ENCODE measurements at regions not wholly inside any gene's neighbourhood (a gene's known extent, or its start where the extent isn't known, plus 50 kb on each side); places are given as distances from the start of the nearest gene placed in this dataset.

GRCh38 chr3:193947596-193947995 lies 188.4 kb upstream of the HES1 start:
- no peaks in the 10 kb centered on the region for H3K36me3 ChIP-seq (ENCODE audit: insufficient read depth, low read length)
- H3K9ac ChIP-seq (ENCODE audit: low read length): no peak overlapping the region
- no peaks in the 10 kb centered on the region for H3K27me3 ChIP-seq (ENCODE audit: control insufficient read depth in 1 of 2, insufficient read depth in 2 of 2, low read length in 2 of 2)
- H3K9me3 ChIP-seq (ENCODE audit: low read length): no peaks in the 10 kb centered on the region
- H3K4me3 ChIP-seq (ENCODE audit: low read depth in 1 of 2, low read length in 2 of 2): no peak overlapping the region
- no peaks in the 10 kb centered on the region for H3K4me1 ChIP-seq (ENCODE audit: insufficient read depth, low read length)
- H3K27ac ChIP-seq (ENCODE audit: low read depth, low read length): no peak overlapping the region

GRCh38 chr3:193948459-193948858 lies 187.5 kb upstream of the HES1 start:
- no peaks in the 10 kb centered on the region for H3K36me3 ChIP-seq (ENCODE audit: insufficient read depth, low read length)
- no peak overlapping the region for H3K4me3 ChIP-seq (ENCODE audit: low read depth in 1 of 2, low read length in 2 of 2)
- H3K9ac ChIP-seq (ENCODE audit: low read length): no peak overlapping the region
- H3K27ac ChIP-seq (ENCODE audit: low read depth, low read length): no peak overlapping the region
- H3K27me3 ChIP-seq (ENCODE audit: control insufficient read depth in 1 of 2, insufficient read depth in 2 of 2, low read length in 2 of 2): no peaks in the 10 kb centered on the region
- no peaks in the 10 kb centered on the region for H3K9me3 ChIP-seq (ENCODE audit: low read length)
- no peaks in the 10 kb centered on the region for H3K4me1 ChIP-seq (ENCODE audit: insufficient read depth, low read length)

- Histone ChIP-seq H3K36me3 (ENCODE audit: insufficient read depth, low read length) (no peaks in the 10 kb centered on the region), H3K9ac (ENCODE audit: low read length) (no peak overlapping the region), H3K27me3 (ENCODE audit: control insufficient read depth in 1 of 2, insufficient read depth in 2 of 2, low read length in 2 of 2) (no peaks in the 10 kb centered on the region), H3K4me1 (ENCODE audit: insufficient read depth, low read length) (no peaks in the 10 kb centered on the region), H3K9me3 (ENCODE audit: low read length) (no peaks in the 10 kb centered on the region), H3K27ac (ENCODE audit: low read depth, low read length) (no peak overlapping the region), H3K4me3 (ENCODE audit: low read depth in 1 of 2, low read length in 2 of 2) (no peak overlapping the region)
Measured at GRCh38 chr3:193951859-193952258, 184.1 kb upstream of the HES1 start.

- Histone ChIP-seq H3K4me1 (ENCODE audit: insufficient read depth, low read length) (no peaks in the 10 kb centered on the region), H3K9me3 (ENCODE audit: low read length) (no peaks in the 10 kb centered on the region), H3K27ac (ENCODE audit: low read depth, low read length) (no peak overlapping the region), H3K4me3 (ENCODE audit: low read depth in 1 of 2, low read length in 2 of 2) (no peak overlapping the region), H3K36me3 (ENCODE audit: insufficient read depth, low read length) (no peaks in the 10 kb centered on the region), H3K27me3 (ENCODE audit: control insufficient read depth in 1 of 2, insufficient read depth in 2 of 2, low read length in 2 of 2) (peaks cover 0 to 7% of the 10 kb centered on the region in 2 donors), H3K9ac (ENCODE audit: low read length) (no peak overlapping the region)
Measured at GRCh38 chr3:193954752-193955151, 181.2 kb upstream of the HES1 start.

- Histone ChIP-seq H3K9me3 (ENCODE audit: low read length) (no peaks in the 10 kb centered on the region), H3K4me1 (ENCODE audit: insufficient read depth, low read length) (peaks cover 7% of the 10 kb centered on the region)
Measured at GRCh38 chr3:193955719-193956118, 180.2 kb upstream of the HES1 start.

GRCh38 chr3:193959861-193960260 lies 176.1 kb upstream of the HES1 start:
- Histone ChIP-seq H3K36me3 (ENCODE audit: insufficient read depth, low read length) (no peaks in the 10 kb centered on the region), H3K9me3 (ENCODE audit: low read length) (no peaks in the 10 kb centered on the region), H3K4me1 (ENCODE audit: insufficient read depth, low read length) (peaks cover 14% of the 10 kb centered on the region), H3K27me3 (ENCODE audit: control insufficient read depth in 1 of 2, insufficient read depth in 2 of 2, low read length in 2 of 2) (peaks cover 0 to 7% of the 10 kb centered on the region in 2 donors), H3K27ac (ENCODE audit: low read depth, low read length) (no peak overlapping the region), H3K4me3 (ENCODE audit: low read depth in 1 of 2, low read length in 2 of 2) (no peak overlapping the region), H3K9ac (ENCODE audit: low read length) (no peak overlapping the region)

More at GRCh38 chr3:193955719-193956118, 180.2 kb upstream of the HES1 start:
- Histone ChIP-seq H3K9ac (ENCODE audit: low read length) (no peak overlapping the region), H3K27ac (ENCODE audit: low read depth, low read length) (no peak overlapping the region), H3K36me3 (ENCODE audit: insufficient read depth, low read length) (no peaks in the 10 kb centered on the region), H3K27me3 (ENCODE audit: control insufficient read depth in 1 of 2, insufficient read depth in 2 of 2, low read length in 2 of 2) (peaks cover 0 to 7% of the 10 kb centered on the region in 2 donors), H3K4me3 (ENCODE audit: low read depth in 1 of 2, low read length in 2 of 2) (no peak overlapping the region)

- Histone ChIP-seq H3K4me3 (ENCODE audit: low read depth in 1 of 2, low read length in 2 of 2) (peak overlapping the region in 1 of 2 donors; percentile 4), H3K27ac (ENCODE audit: low read depth, low read length) (peak overlapping the region; percentile 40), H3K27me3 (ENCODE audit: control insufficient read depth in 1 of 2, insufficient read depth in 2 of 2, low read length in 2 of 2) (peaks cover 0 to 7% of the 10 kb centered on the region in 2 donors), H3K36me3 (ENCODE audit: insufficient read depth, low read length) (no peaks in the 10 kb centered on the region), H3K9ac (ENCODE audit: low read length) (peak overlapping the region; percentile 10), H3K9me3 (ENCODE audit: low read length) (no peaks in the 10 kb centered on the region), H3K4me1 (ENCODE audit: insufficient read depth, low read length) (peaks cover 14% of the 10 kb centered on the region)
Measured at GRCh38 chr3:193960487-193961274, 175.3 kb upstream of the HES1 start.

- Histone ChIP-seq H3K4me3 (ENCODE audit: low read depth in 1 of 2, low read length in 2 of 2) (no peak overlapping the region), H3K27me3 (ENCODE audit: control insufficient read depth in 1 of 2, insufficient read depth in 2 of 2, low read length in 2 of 2) (peaks cover 0 to 1% of the 10 kb centered on the region in 2 donors), H3K27ac (ENCODE audit: low read depth, low read length) (no peak overlapping the region), H3K36me3 (ENCODE audit: insufficient read depth, low read length) (no peaks in the 10 kb centered on the region), H3K9me3 (ENCODE audit: low read length) (no peaks in the 10 kb centered on the region), H3K4me1 (ENCODE audit: insufficient read depth, low read length) (peaks cover 14% of the 10 kb centered on the region), H3K9ac (ENCODE audit: low read length) (no peak overlapping the region)
Measured at GRCh38 chr3:193962986-193963685, 172.8 kb upstream of the HES1 start.

- Histone ChIP-seq H3K27me3 (ENCODE audit: control insufficient read depth in 1 of 2, insufficient read depth in 2 of 2, low read length in 2 of 2) (no peaks in the 10 kb centered on the region), H3K9me3 (ENCODE audit: low read length) (no peaks in the 10 kb centered on the region), H3K36me3 (ENCODE audit: insufficient read depth, low read length) (no peaks in the 10 kb centered on the region), H3K4me1 (ENCODE audit: insufficient read depth, low read length) (peaks cover 14% of the 10 kb centered on the region), H3K27ac (ENCODE audit: low read depth, low read length) (no peak overlapping the region), H3K4me3 (ENCODE audit: low read depth in 1 of 2, low read length in 2 of 2) (no peak overlapping the region), H3K9ac (ENCODE audit: low read length) (no peak overlapping the region)
Measured at GRCh38 chr3:193963808-193964516, 172.0 kb upstream of the HES1 start.

- Histone ChIP-seq H3K27me3 (ENCODE audit: control insufficient read depth in 1 of 2, insufficient read depth in 2 of 2, low read length in 2 of 2) (no peaks in the 10 kb centered on the region), H3K36me3 (ENCODE audit: insufficient read depth, low read length) (no peaks in the 10 kb centered on the region), H3K9ac (ENCODE audit: low read length) (no peak overlapping the region), H3K27ac (ENCODE audit: low read depth, low read length) (no peak overlapping the region), H3K9me3 (ENCODE audit: low read length) (no peaks in the 10 kb centered on the region), H3K4me3 (ENCODE audit: low read depth in 1 of 2, low read length in 2 of 2) (no peak overlapping the region), H3K4me1 (ENCODE audit: insufficient read depth, low read length) (peaks cover 14% of the 10 kb centered on the region)
Measured at GRCh38 chr3:193964517-193964880, 171.4 kb upstream of the HES1 start.

GRCh38 chr3:193968380-193968974 lies 167.5 kb upstream of the HES1 start:
- Histone ChIP-seq H3K36me3 (ENCODE audit: insufficient read depth, low read length) (no peaks in the 10 kb centered on the region), H3K27me3 (ENCODE audit: control insufficient read depth in 1 of 2, insufficient read depth in 2 of 2, low read length in 2 of 2) (peaks cover 0 to 4% of the 10 kb centered on the region in 2 donors), H3K4me3 (ENCODE audit: low read depth in 1 of 2, low read length in 2 of 2) (no peak overlapping the region), H3K27ac (ENCODE audit: low read depth, low read length) (no peak overlapping the region), H3K9ac (ENCODE audit: low read length) (no peak overlapping the region), H3K4me1 (ENCODE audit: insufficient read depth, low read length) (no peaks in the 10 kb centered on the region), H3K9me3 (ENCODE audit: low read length) (no peaks in the 10 kb centered on the region)
